GM19240 (cell line): ENCODE measurements at regions not wholly inside any gene's neighbourhood (a gene's known extent, or its start where the extent isn't known, plus 50 kb on each side); places are given as distances from the start of the nearest gene placed in this dataset.
"Not testable (repeated sequence)": the region's sequence is repeated elsewhere in the genome, so short reads cannot be mapped to it uniquely, and the experiment has no call there.

Experiments
- DNase-seq: peaks from one replicate; pipeline ENCODE4 v3.0.0; 2011; ENCODE audit warnings: low spot score; ENCODE audit not compliant: insufficient read length

DNA sequence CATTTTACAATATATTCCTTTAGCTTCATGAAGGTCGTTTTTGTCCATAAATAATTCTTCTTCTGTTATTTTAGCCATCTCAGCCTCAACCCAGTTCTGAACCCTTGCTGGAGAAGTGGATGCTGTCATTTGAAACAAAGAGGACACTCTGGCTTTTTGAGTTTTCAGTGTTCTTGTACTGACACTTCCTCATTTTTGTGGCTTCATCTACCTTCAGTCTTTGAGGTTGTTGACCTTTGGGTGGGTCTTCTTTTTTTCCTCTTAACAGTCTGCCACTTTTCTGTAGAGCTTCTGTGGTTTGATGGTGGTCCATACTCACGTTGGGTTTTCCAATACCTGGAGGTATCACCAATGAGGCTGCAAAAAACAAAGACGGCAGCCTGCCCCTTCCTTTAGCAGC lies 650.9 kb downstream of the PDCD6IP start:
- no peak for DNase-seq

GRCh38 chr3:34463414-34463813 lies 665.0 kb downstream of the PDCD6IP start:
- DNase-seq: no peak

- DNase-seq: no peak
Observed at GRCh38 chr3:34464646-34465045, 666.2 kb downstream of the PDCD6IP start.

GRCh38 chr3:34475851-34476250 lies 677.4 kb downstream of the PDCD6IP start:
- no peak for DNase-seq

DNA sequence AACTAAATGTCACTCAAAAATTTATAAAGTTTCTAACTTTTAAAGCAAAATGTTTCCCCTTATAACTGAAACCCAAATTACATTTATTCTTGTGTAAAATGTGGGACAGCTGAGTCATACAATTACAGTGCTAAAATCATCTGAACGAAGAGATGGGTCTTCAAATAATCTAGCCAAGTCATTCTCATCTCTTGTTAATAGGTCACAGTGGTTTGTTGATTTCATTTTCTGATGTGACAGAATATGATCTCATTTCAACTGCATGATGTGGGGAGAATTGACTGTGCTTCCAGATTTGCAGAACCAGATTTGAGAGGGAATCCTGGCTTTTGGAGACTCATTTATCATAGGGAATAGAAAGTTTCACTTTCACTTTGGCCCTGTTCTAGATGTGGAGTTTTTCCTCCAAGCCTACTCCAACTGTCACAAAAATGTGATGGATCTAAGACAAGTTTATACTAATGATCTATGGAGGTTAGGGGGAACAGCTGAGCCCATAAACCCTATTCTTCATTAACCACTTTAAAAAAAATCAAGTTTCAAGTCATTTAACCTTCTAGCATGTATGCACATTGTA lies 685.0 kb downstream of the PDCD6IP start:
- DNase-seq: no peak

- no peak for DNase-seq
Observed at GRCh38 chr3:34504366-34504765, 705.9 kb downstream of the PDCD6IP start.

DNA sequence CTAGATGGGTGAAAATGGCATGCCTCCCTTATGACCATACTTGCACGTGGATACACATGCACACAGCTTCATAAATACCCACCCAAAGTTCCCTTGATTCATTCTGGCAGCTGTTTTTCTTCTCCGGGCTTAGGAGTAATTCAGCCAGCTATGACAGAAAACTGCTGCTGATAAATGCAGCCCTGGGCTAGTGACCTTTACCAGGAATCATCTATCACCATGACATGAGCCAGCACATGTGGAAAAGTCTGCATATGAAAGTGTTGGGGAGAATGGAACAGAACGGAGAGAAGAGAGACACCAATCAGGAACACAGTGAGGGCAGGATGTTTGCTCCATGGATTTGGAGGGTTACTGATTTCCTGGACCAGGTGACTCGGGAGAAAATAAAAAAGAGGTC lies 706.3 kb downstream of the PDCD6IP start:
- no peak for DNase-seq

- DNase-seq: no peak
Observed at GRCh38 chr3:34508732-34509131, 710.3 kb downstream of the PDCD6IP start.

DNA sequence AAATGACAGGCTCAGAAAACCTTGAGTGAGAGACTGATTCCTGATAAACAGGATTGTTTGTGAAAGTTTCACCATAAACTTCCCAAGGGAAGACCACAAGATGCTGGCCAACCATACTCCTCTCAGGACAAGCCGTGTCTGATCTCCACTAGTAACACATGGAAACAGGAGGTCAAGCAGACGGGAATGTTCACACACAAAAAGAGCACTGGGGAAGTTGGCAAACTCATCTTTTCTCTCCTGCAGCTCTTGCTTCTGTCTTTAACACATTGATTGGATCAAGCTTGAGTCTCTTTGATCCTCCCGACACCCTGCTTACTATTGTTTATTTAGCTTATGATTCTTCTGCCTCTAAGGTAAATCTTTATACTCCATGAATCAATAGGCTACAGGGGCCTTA lies 713.5 kb downstream of the PDCD6IP start:
- no peak for DNase-seq

DNA sequence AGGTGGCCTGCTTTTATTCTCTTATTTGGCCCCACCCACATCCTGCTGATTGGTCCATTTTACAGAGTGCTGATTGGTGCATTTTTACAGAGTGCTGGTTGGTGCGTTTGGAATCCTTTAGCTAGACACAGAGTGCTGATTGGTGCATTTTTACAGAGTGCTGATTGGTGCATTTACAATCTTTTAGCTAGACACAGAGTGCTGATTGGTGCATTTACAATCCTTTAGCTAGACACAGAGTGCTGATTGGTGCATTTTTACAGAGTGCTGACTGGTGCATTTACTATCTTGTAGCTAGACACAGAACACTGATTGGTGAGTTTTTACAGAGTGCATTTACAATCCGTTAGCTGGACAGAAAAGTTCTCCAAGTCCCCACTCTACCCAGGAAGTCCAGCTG lies 720.6 kb downstream of the PDCD6IP start:
- not testable (repeated sequence) for DNase-seq

DNA sequence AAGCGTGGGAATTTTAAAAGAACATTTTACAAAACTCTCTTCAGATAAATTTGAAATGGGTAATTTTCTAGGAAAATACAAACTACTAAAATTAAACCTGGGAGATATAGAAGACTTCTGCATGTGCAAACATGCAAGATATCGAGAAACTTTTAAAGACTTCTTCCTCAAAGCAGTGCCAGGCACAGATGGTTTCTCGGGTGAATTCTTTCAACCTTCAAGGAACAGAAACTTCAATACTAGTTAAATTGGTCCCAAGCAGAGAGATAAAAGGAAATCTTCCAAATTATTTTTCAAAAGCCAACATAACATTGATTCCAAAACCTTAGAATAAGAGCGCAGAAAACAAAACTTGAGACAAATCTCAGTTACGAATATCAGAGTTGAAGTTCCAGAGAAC lies 732.7 kb downstream of the PDCD6IP start:
- no peak for DNase-seq

- DNase-seq: no peak
Observed at GRCh38 chr3:34533451-34533850, 735.0 kb downstream of the PDCD6IP start.

GRCh38 chr3:34534013-34534412 lies 735.6 kb downstream of the PDCD6IP start:
- DNase-seq: no peak

GRCh38 chr3:34544136-34544535 lies 745.7 kb downstream of the PDCD6IP start:
- DNase-seq: no peak

- no peak for DNase-seq
Observed at GRCh38 chr3:34547297-34547920, 749.0 kb downstream of the PDCD6IP start.

DNA sequence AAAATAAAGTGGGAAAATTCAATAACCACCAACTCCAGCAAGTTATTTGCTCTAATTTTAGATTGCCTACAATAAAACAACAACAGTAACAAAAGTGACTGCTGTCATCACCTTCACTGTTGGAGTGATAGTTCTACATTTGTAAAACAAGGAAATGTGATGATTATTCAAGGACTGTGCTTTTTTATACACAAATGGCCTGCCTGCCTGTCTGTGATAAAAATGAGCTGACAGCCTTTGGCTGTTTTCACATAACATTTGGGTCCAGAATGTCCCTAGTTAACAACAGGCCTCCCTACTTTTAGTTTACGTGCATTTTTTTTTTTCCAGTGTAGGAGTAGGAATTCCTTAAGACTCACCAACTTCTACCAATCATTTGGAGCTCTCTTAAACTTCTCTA lies 768.8 kb downstream of the PDCD6IP start:
- no peak for DNase-seq

GRCh38 chr3:34568766-34569165 lies 770.3 kb downstream of the PDCD6IP start:
- no peak for DNase-seq

GRCh38 chr3:34569437-34569836 lies 771.0 kb downstream of the PDCD6IP start:
- DNase-seq: no peak

GRCh38 chr3:34570916-34571705 lies 772.7 kb downstream of the PDCD6IP start:
- DNase-seq: no peak

DNA sequence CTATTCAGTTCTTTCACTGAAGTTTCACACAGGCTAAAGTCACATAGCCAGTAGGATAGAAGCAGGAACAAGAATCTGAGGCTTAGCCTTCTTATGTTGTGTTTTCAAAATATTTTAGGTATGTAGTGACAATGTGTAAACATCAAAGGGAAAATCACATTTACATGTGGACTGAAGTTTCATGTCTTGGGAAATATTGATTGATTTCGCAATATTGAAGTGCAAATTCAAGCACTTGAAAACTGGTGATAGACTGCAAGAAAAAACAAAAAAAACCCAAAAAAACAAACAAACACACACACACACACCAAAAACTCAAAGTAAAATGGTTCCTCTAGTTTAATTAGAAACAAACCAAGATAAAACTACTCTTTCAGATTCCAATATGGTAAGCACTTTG lies 773.3 kb downstream of the PDCD6IP start:
- no peak for DNase-seq

- DNase-seq: no peak
Observed at GRCh38 chr3:34575776-34576175, 777.3 kb downstream of the PDCD6IP start.

GRCh38 chr3:34582055-34582454 lies 783.6 kb downstream of the PDCD6IP start:
- DNase-seq: no peak

- DNase-seq: no peak
Observed at GRCh38 chr3:34583451-34583850, 785.0 kb downstream of the PDCD6IP start.
